D721Med (cell line): ENCODE measurements at regions not wholly inside any gene's neighbourhood (a gene's known extent, or its start where the extent isn't known, plus 50 kb on each side); places are given as distances from the start of the nearest gene placed in this dataset.

Experiments
- DNase-seq: peaks from one replicate; pipeline ENCODE4 v3.0.0; 2011; ENCODE audit warnings: low spot score; ENCODE audit not compliant: insufficient read length
- FAIRE-seq: peaks from 2 replicates; lab custom pipeline; 2011; peaks lifted over from hg19 to GRCh38; lab: Jason Lieb, UNC
- CTCF ChIP-seq: IDR thresholded peaks from 2 replicates; pipeline ENCODE4 v1.5.1; 2012; ENCODE audit warnings: mild to moderate bottlenecking, control low read depth; ENCODE audit not compliant: insufficient read depth; ENCODE audit errors: missing control alignments

- no peak for DNase-seq
- no peak for TF ChIP-seq CTCF
- no peak for FAIRE-seq
These were observed 489.3 kb upstream of the SOX9 start for GRCh38 chr17:71631483-71631882.

- no peak for TF ChIP-seq CTCF
- FAIRE-seq (no peak), DNase-seq (no peak)
These were observed 488.5 kb upstream of the SOX9 start for GRCh38 chr17:71632328-71632727.

- FAIRE-seq (no peak), DNase-seq (no peak)
- no peak for TF ChIP-seq CTCF
These were observed 487.4 kb upstream of the SOX9 start for GRCh38 chr17:71633391-71633849.

GRCh38 chr17:71634376-71634775 is 486.4 kb upstream of the SOX9 start:
- FAIRE-seq: no peak
- no peak for TF ChIP-seq CTCF
- DNase-seq: no peak

- no peak for FAIRE-seq
These were observed 485.6 kb upstream of the SOX9 start for GRCh38 chr17:71635187-71635586.

GRCh38 chr17:71636644-71637043 is 484.2 kb upstream of the SOX9 start:
- no peak for TF ChIP-seq CTCF
- DNase-seq (no peak), FAIRE-seq (no peak)

More at GRCh38 chr17:71635187-71635586, 485.6 kb upstream of the SOX9 start:
- no peak for DNase-seq
- no peak for TF ChIP-seq CTCF

- no peak for TF ChIP-seq CTCF
- no peak for DNase-seq
- FAIRE-seq: no peak
These were observed 482.2 kb upstream of the SOX9 start for GRCh38 chr17:71638668-71639067.
